AG20443 (cell line): ENCODE measurements at regions not wholly inside any gene's neighbourhood (a gene's known extent, or its start where the extent isn't known, plus 50 kb on each side); places are given as distances from the start of the nearest gene placed in this dataset.
"Not testable (repeated sequence)": the region's sequence is repeated elsewhere in the genome, so short reads cannot be mapped to it uniquely, and the experiment has no call there.

Experiments used
- DNase-seq: peaks from one replicate; pipeline ENCODE4 v3.0.0; 2012; ENCODE audit warnings: low spot score, mixed read lengths

DNA sequence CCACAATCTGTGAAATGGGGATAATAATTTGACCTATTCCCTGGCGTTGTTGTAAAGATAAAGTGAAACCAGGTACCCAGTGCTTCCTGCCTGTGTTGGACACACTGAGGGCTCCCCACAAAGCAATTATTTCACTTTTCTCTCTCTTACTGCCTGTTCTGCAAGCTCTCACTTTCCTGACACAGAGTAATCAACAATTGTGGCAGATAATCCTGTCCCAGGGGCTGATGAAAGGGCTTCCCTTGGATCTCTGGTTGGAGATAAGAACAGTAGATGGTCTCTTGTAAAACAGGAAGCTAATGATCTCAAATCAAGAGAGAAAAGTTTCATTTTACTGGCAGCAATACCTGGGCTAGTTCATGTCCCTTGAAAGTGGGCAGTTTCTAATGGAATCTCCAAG lies 190.4 kb upstream of the EPHA4 start:
- DNase-seq, result no peak

DNA sequence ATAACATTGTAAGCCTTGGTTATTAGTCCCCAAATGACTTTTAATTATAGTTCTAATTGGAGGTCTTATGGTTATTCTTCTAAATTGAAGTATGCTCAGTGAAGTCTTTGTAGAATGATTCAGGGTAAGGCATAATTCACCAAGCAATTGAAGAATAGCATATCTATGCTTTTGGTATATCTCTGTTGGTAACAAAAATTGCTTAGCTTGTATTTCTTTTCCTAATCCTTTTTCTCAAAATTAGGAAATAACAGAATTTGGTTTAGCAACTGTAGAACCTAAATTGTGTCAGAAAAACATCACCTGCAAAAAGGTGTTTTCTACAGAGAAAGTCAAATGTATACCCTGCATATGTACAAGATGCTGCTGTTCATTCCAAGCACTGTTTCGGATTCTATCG lies 189.2 kb upstream of the EPHA4 start:
- DNase-seq, result no peak

DNA sequence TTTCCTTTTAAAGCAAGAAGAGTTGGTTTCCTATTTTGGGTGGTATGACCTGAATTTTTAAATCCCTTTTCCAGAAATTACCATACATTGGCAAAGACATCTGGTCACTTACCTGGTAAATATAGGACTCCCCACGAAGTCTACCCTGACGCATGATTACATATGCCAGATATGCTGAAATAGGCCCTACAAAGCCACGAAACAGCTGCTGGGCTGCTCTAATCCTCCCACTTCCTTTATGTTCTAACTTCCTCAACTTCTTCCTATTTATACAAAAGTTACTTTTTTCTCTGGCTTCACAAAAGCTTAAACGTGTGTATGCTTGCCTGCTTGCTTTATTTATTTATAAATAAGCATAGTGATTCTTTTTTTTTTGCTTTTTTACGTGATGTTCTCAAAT lies 186.0 kb upstream of the EPHA4 start:
- no peak for DNase-seq

DNA sequence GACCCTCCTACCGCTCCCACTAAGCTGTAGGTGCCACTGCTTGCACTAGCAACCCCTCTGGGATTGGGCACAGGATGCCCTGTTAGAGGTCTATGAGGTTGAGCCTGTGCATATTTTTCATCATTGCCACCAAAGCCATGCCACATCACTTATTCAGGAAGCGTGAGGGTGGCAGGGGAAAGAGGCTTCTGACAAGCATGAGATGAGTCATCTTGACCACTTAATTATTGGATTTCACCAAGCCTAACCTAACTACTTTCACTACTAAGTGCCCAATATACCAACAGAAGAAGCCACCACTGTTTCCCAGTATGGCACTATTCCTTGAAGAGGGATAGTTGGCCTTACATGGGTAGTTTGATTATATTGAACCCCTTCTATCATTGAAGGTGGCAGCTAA lies 181.3 kb upstream of the EPHA4 start:
- no peak for DNase-seq

DNA sequence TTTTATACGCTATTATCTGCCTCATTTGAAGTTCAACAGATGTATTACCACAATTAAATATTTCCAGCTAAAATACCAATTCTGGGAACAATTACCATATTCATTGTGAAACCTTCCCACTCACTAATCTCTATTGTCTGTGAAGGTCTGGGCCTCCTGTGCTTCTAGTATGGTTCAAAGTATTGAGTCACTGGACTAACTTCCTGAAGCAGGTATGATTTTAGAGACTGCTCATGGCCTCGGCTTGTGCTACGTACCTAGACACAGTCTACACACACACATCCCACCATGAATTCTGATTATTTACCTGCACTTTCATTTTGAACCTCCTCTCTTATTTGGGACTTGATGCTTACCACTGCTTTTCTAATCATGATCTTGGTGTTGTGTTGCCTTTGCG lies 180.7 kb upstream of the EPHA4 start:
- no peak for DNase-seq

DNA sequence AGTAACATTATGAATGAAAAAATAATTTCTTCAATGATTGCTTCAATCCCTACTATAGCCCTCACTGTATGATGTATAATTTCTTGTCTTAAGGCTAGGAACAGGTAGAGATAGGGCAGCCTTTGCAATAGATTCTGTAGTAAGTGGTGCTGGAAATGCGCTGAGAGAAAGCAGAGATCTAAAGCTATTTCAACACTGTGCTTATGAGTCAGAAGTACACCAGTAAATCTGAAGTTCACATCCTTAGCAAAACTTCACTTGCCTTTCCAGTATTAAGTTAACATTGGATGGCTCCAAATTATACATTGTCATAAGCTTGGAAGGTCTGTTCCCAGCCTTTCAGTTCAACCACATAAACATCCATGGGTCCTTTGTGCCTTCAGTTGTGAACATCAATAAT lies 178.2 kb upstream of the EPHA4 start:
- no peak for DNase-seq

DNA sequence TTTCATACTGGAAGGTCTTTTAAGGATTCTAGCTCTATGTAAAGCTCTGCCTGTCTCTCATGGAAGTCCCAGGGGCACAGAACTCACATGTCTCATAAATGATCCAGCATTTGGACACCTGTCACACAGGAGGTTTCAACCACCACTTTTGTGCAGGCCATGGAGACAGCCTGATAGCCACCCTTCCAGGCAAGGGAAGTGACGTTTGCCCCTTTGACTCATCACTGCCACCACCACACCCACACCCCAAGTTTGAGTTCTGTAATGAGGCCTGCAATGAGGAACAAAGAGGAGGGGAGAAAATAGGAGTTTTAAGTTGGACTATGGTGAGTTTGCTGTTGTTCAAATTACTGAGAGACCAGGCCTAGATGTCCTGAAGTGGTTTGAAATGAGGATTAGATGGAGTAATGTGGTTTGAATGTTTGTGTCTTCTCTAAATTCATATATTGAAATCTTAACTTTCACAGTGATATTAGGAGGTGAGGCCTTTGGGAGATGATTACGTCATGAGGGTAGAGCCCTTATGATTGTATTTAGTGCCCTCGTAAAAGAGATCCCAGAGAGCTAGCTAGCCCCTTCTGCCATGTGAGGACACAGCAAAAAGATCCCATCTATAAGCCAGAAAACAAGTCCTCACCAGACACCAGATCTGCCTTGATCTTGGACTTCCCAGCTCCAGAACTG lies 175.3 kb upstream of the EPHA4 start:
- no peak for DNase-seq

DNA sequence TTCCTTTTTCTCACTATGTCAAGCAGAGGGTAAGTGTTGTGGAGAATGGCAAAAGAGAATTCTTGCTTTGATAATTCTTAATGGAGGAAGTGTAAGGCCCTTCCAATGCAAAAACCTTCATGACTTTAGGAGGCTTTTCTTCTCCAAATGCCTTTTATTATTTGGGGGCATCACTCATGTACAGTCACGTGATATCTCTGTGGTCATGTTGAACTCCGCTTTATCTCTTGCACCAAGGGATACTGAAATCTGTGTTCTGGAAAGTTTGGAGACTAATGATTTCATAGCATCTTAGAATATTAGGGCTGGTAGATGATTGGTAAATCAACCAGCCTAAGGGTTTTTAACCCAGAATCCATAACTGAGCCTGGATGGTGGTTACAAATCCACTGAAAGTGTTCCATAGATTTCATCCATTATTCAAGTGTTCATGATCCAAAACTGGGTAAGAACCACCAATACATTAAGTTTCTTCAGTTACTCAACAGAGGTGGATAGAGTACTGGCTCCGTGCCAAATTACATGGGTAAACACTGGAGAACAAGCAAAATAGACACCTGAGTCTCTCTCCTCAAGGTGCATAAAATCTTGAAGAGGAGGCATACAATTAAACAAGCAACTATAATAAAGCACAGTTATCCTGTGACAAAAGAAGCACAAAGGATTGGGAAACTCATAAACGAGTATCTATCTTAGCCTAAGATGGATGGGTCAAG lies 169.6 kb upstream of the EPHA4 start:
- DNase-seq, result no peak

DNA sequence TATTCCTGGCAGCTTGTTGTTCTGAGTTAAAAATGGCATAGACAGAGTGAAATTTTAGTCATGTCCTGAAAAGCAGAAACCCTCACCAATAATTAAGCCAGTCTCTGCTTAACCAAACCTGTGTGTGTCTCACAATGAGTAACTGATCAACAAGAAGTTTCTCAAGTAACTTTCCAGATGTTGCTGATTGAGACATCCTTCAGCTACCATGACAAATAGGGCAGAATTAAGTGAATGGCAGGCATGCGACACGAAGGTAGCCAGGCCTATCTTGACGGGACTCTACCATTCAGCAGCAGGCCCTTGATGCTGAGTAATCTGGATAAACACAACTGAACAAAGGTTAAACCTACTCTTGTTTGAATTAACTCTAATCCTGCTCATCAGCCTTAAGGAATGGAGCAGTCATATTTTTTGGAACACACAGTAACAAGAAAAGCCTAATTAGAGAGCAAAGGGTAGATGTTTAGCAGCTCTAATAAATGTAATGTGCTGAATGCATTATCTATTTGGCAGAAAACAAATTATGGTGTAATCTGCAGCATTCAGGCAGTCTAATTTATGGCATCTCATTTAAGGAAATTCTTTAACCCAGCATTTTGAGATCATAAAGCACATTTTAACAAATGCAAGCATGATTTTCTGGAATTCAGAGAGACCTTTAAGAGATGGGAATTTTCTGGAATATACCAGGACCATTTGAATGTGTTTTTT lies 159.5 kb upstream of the EPHA4 start:
- DNase-seq, result no peak

DNA sequence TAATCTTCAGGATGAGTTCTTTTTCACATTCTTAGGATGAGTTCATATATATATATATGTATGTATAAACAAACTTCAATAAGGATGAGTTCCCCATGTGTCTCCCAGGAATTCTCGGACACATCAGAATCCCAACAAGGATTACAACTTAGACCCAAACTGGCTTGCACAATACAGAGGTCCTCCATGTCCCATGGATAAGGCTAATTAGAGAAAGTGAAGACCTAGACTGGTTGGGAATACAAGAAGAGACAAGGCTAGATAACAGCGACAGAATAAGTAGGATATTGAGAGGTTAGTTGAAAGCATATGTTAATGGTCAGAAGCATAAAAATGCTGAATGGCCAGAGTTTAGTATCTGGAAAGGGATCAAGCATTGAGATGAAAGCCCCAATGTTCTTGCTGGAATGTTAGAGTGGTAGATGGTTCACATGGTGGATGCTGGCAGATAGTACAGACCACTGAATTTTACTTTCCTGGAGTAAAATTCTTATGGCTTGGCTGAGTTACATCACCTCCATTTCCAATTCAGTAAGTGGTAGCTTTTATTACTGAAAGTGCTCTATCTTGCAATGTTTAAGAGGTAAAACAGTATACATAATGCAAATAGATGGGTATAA lies 154.9 kb upstream of the EPHA4 start:
- no peak for DNase-seq

DNA sequence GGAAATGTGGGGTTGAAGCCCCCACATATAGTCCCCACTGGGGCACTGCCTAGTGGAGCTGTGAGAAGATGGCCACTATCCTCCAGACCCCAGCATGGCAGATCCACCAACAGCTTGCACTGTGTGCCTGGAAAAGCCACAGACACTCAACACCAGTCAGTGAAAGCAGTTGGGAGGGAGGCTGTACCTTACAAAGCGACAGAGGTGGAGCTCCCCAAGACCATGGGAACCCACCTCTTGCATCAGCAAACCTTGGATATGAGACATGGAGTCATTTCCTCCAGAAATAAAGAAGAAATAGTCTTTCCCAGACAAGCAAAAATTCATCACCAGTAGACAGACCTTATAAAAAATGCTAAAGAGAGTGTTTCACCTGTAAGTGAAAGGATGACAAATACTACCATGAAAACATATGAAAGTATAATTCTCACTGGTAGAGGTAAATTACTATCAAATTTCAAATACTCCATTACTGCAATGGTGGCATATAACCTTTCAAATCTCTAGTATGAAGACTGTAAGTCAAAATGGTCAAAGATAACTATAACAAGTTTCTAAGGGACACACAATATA lies 152.6 kb upstream of the EPHA4 start:
- no peak for DNase-seq

DNA sequence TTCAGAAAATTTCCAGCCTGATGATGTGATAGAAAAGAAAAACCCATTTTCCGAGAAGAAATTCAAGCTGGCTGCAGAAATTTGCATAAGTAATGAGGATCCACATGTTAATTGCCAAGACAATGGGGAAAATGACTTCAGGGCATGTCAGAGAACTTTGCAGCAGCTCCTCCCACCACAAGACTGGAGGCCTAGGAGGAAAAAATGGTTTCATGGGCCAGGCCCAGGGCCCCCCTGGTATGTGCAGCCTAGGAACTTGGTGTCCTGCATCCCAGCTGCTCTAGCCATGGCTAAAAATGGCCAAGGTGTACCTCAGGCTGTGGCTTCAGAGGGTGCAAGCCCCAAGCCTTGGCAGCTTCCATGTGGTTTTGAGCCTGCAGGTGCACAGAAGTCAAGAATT lies 152.0 kb upstream of the EPHA4 start:
- DNase-seq, result not testable (repeated sequence)

DNA sequence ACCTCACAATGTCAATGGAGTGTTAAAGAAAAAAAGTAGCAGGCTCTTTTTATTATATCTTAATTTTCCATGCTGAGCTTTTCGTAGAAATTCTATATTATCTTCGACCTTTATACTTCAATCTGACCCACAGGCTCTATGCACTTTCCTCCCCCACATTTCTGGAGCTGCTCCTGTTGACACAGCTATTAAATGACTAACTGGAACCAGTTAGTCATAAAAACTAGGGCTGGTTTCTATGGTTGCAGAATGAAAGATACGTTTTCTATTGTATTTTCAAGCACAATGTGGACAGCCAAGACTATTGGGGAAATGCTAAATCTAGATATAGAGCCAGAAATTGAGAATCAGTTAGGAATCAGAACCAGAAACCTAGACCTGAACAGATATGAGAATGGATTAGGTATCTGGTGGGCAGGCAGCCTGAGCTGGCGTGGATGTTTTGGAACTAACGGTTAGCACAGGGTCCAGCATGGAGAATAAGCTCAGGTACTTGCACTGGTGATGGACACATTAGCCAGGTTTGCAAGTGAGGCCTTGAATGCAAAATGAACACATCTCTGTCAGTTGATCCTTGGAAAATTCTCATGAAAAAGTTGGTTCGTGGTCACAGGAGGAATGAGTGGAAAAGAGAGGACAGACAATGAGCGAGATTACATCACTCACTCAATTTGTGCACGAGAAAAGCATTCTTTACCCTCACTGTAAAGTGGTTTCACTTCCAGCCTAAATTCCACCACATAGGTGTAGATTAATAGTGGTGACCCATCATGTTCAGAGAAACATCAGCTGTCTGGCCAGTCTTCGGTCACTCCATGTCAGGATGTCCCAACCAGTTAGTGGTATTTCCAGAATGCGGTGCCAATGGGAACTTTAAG lies 144.6 kb upstream of the EPHA4 start:
- peak; percentile 53 for DNase-seq

DNA sequence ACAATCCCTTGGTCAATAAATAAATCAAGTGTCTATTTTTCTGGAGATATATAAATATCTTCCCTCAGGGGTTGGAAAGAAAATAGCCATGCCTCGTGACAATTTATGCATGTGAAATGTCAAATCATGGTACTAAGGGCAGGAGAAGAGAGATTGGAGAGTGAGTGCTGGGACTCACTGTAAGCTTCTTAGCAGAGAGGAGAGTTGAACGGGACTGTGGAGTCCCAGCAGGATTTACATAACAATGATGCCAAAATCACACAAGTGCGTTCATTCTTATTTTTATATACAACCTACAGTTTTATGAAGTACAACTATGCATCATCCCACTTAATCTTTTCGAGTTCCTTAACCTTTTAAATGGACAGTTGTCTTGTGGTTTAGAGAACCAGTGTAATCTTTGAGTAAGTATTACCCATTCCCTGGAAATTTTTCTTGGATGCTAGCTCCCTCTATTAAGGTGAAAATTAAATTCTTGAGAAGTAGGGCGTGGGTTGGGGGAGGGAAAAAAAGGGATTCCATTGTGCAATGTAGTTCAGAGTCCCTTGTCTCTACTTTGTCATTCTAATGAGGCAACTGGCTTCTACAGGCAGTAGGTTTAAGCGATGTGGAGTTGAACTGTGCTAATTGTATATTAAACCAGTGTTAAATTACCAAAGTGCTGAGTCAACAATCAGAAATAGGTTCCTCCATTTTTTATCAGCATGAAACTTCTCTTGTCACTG lies 143.6 kb upstream of the EPHA4 start:
- DNase-seq, result no peak

DNA sequence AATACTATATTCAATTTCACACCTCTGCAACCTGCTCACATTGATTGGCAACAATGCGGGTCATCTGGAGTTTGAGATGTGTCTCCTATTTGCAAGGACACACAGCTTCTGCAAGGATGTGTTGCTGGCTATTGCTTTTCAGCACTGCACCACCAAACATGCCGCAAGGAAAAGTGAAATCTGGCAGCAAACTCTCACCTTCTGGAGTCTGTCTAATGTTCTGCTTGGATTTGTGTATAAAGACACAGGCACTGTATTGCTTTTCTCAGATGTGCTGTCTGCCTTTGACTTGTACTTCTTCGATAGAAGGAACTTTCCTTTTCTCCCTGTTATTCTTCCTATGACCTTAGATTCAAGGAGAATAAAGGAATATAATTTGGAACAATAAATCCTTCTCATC lies 138.6 kb upstream of the EPHA4 start:
- no peak for DNase-seq

DNA sequence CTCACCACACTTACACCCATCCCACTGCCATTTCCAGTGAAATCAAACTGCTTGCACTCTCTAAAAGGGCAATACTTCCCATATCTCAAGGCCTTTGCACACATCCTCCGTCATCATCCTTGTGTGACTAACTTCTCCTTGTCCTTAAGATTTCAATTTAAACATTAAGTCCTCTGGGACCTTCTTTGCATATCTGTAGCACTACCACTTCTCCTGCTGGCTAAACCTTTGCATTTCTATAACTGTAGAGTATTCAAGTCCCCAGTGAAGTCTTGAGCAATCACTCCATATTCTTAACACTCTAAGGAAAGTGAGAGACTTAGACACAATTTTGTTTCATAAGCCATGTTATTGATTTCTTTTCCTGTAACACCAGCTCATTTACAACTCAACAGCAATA lies 136.8 kb upstream of the EPHA4 start:
- no peak for DNase-seq

DNA sequence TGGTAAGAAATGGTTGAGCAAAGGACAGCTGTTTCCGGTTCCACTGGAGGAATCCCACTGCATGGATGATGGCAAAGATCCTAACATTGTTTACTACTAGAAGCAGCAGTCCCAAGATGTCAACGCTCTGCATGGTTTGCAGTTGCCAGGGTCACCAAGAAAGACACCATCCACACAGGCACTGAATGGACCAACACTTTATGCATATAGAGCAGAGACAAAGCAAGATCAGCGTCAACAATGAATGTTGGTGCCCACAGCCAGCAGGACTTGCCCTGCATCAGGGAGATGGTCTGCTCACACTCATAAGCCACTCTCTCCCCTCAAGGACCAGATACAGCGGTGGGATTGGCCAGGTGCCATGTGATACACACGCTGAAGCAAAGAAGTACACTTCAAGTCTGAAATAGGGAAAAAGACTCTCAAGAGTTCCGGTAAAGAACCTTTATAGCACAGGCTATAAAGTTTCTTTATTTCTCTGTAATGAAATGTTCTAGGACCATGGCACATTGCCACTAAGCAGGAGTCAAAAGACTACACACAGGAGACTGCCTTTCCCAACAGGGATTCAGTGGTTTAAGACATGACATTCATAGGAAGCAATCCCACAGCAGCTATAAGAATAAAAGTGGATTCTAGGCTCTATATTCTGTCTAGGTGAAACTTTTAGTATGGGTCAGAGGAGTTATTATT lies 133.2 kb upstream of the EPHA4 start:
- no peak for DNase-seq

DNA sequence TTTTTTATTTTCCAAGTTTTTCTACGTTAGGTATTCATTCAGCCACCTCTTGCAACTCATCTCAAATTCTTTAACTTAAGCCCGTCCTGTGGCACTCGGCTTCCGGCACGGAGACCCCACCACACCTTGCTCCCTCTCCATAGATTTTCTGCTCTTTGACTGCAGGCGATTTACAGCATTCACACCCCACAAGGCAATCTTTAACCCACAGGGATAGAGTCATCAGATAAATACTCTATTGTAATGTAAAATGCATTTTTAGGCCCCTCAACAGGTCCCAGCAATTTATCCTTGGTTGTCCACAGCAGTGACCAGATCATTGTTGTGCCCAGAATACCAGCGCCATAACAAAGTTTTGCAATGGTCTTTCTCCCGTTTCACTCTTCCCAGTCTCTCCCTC lies 132.3 kb upstream of the EPHA4 start:
- DNase-seq, result no peak

DNA sequence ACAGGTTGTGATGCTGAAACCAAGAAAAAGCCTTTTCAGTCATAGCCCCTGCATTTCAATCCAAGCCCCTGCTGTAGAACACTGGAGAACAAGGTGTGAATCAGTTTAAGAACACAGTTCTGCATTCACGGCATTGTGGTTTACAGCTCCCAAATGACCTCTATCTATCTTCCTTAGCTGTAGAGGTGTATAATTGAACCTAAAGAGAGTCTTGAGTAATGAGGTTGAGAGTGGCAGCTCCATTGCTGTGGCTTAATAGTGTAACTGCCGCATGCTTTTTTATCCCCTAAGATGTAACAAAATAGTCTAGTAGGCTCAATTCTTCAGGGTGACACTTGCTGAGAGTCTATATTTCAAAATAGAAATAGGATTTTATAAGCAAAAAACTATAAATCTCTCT lies 121.3 kb upstream of the EPHA4 start:
- DNase-seq, result no peak

DNA sequence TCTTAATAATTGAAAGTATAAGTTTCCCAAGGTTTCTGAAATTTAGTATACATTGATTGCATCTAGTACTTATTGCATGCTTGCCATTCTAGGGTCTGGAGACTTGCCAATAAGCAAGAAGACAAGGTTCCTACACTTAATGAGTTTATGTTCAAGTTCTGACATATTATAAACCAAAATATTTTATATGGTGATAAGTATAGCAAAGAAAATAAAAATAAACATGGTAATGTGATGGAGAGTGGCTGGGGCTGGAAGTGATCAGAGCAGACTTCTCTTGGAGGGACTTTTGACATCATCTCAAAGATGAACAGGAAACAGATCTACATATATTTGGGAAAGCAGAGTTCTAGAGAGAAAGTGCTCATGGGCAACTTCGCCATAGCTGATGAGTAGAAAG lies 119.5 kb upstream of the EPHA4 start:
- no peak for DNase-seq
